ENCODE measurements at regions not wholly inside any gene's neighbourhood (a gene's known extent, or its start where the extent isn't known, plus 50 kb on each side); places are given as distances from the start of the nearest gene placed in this dataset.

DNA sequence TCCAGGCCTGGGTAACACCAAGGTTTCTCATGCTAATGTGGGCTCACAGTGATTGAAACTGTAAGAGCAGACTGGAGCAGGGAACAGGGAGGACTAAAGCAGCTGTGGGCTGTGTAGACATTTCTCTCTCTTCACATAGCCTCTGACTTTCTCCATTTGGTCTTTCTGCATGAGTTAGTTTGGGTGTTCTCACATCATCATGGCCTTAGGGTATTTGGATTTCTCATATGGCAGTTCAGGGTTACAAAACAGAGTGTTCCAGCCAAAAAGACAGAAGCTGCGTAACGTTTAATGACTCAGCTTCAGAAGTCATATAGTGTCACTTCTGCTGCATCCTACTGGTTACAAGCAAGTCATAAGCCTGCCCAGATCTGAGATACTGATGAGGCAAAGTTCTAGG lies 52.0 kb upstream of the OSBPL8 start:
- no peak for DNase-seq (ENCODE audit: low spot score)
- Histone ChIP-seq H3K27me3 (no peaks in the 10 kb centered on the region), H3K4me3 (no peak overlapping the region), H3F3A (ENCODE audit: low read depth) (no peaks in the 10 kb centered on the region), H2AFZ (replicated peaks) (peak overlapping the region; percentile 73), H3K79me2 (ENCODE audit: low read depth) (no peaks in the 10 kb centered on the region), H3K4me2 (no peak overlapping the region), H3K4me1 (peaks cover 11% of the 10 kb centered on the region), H3K27ac (no peak overlapping the region), H3K9me3 (ENCODE audit: low read depth) (no peaks in the 10 kb centered on the region), H3K36me3 (no peaks in the 10 kb centered on the region), H3K9ac (no peak overlapping the region), H4K20me1 (ENCODE audit: low read depth) (no peaks in the 10 kb centered on the region)
- Mint-ChIP-seq H3K4me3 (no peak overlapping the region), H3K36me3 (no peaks in the 10 kb centered on the region), H3K9me3 (no peaks in the 10 kb centered on the region), H3K27me3 (ENCODE audit: insufficient read depth, low read depth) (no peaks in the 10 kb centered on the region), H3K4me1 (no peaks in the 10 kb centered on the region), H3K27ac (no peak overlapping the region)
- no peak for TF ChIP-seq EZH2 (IDR thresholded peaks at IDR 0.05)
- TF ChIP-seq CTCF (IDR thresholded peaks at IDR 0.05): no peak
- no peak for TF ChIP-seq EZH2phosphoT487 (IDR thresholded peaks at IDR 0.05)

DNA sequence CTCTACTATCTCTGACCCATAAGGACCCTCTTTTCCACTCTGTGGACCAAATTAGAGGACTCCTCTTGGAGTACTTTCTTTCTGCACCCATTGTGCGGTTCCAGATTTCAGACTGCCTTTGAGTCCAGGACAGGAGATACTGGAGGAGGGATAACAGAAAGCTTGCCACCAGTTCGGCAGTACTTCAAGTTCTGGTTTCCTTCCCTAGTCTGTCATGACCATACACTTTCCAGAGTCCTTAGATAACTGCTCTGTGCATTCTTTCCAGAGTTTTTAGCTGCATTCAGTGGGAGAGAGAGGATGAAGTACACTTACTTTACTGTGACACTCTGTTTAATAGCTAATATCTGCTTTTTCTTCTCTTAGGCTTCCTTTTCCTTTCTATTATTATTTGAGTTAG lies 54.8 kb upstream of the OSBPL8 start:
- H3K79me2 ChIP-seq (ENCODE audit: low read depth): no peaks in the 10 kb centered on the region
- DNase-seq (ENCODE audit: low spot score): no peak
- H3K4me1 Mint-ChIP-seq: peaks cover 11% of the 10 kb centered on the region
- no peaks in the 10 kb centered on the region for H3K36me3 Mint-ChIP-seq
- H3K4me3 ChIP-seq: no peak overlapping the region
- H3K27me3 ChIP-seq: no peaks in the 10 kb centered on the region
- no peaks in the 10 kb centered on the region for H3K9me3 ChIP-seq (ENCODE audit: low read depth)
- H3F3A ChIP-seq (ENCODE audit: low read depth): no peaks in the 10 kb centered on the region
- H2AFZ ChIP-seq (replicated peaks): no peak overlapping the region
- H4K20me1 ChIP-seq (ENCODE audit: low read depth): no peaks in the 10 kb centered on the region
- peaks cover 2% of the 10 kb centered on the region for H3K27me3 Mint-ChIP-seq (ENCODE audit: insufficient read depth, low read depth)
- no peak overlapping the region for H3K4me3 Mint-ChIP-seq
- no peak overlapping the region for H3K27ac ChIP-seq
- H3K4me2 ChIP-seq: no peak overlapping the region
- peaks cover 19% of the 10 kb centered on the region for H3K4me1 ChIP-seq
- H3K36me3 ChIP-seq: no peaks in the 10 kb centered on the region
- no peak overlapping the region for H3K9ac ChIP-seq
- no peaks in the 10 kb centered on the region for H3K9me3 Mint-ChIP-seq
- TF ChIP-seq EZH2 (IDR thresholded peaks at IDR 0.05): no peak
- no peak for TF ChIP-seq CTCF (IDR thresholded peaks at IDR 0.05)
- TF ChIP-seq EZH2phosphoT487 (IDR thresholded peaks at IDR 0.05): no peak
- H3K27ac Mint-ChIP-seq: no peak overlapping the region

- H3K27ac Mint-ChIP-seq: no peak overlapping the region
- no peak overlapping the region for H3K9ac ChIP-seq
- no peak for DNase-seq (ENCODE audit: low spot score)
- H3K4me2 ChIP-seq: no peak overlapping the region
- H3F3A ChIP-seq (ENCODE audit: low read depth): no peaks in the 10 kb centered on the region
- H3K79me2 ChIP-seq (ENCODE audit: low read depth): no peaks in the 10 kb centered on the region
- no peaks in the 10 kb centered on the region for H3K36me3 Mint-ChIP-seq
- H3K4me3 ChIP-seq: no peak overlapping the region
- H4K20me1 ChIP-seq (ENCODE audit: low read depth): no peaks in the 10 kb centered on the region
- H3K27ac ChIP-seq: no peak overlapping the region
- peaks cover 11% of the 10 kb centered on the region for H3K4me1 Mint-ChIP-seq
- no peak overlapping the region for H3K4me3 Mint-ChIP-seq
- H2AFZ ChIP-seq (replicated peaks): no peak overlapping the region
- no peaks in the 10 kb centered on the region for H3K9me3 Mint-ChIP-seq
- peaks cover 2% of the 10 kb centered on the region for H3K27me3 Mint-ChIP-seq (ENCODE audit: insufficient read depth, low read depth)
- peaks cover 8% of the 10 kb centered on the region for H3K4me1 ChIP-seq
- no peaks in the 10 kb centered on the region for H3K27me3 ChIP-seq
- no peaks in the 10 kb centered on the region for H3K9me3 ChIP-seq (ENCODE audit: low read depth)
- no peaks in the 10 kb centered on the region for H3K36me3 ChIP-seq
- no peak for TF ChIP-seq CTCF (IDR thresholded peaks at IDR 0.05)
- no peak for TF ChIP-seq EZH2phosphoT487 (IDR thresholded peaks at IDR 0.05)
- TF ChIP-seq EZH2 (IDR thresholded peaks at IDR 0.05): no peak
Measured at GRCh38 chr12:76618031-76618430, 58.5 kb upstream of the OSBPL8 start.
